Right atrium auricular region (tissue), 2 donors: ENCODE measurements at regions not wholly inside any gene's neighbourhood (a gene's known extent, or its start where the extent isn't known, plus 50 kb on each side); places are given as distances from the start of the nearest gene placed in this dataset.

Experiments used
- DNase-seq: peaks from one replicate; pipeline ENCODE4 v3.0.0-alpha.2; 2019; ENCODE audit warnings: low spot score
- H3K27ac ChIP-seq, 2 donors: fragments of 200-600 bp; sonication (generic); 1 replicate in 1 of 2; 2 replicates in 1 of 2; pipeline ENCODE4 v1.5.1; 2016 to 2019
- H3K27me3 ChIP-seq, 2 donors: fragments of 200-600 bp; sonication (generic); one replicate each; pipeline versions ENCODE4 v1.5.1 to v1.6.0; 2017 to 2019
- H3K36me3 ChIP-seq: fragments of 200-600 bp; sonication (generic); one replicate; pipeline ENCODE4 v1.5.1; 2016
- H3K4me1 ChIP-seq, 2 donors: fragments of 200-600 bp; sonication (generic); one replicate each; pipeline versions ENCODE4 v1.5.1 to v1.6.0; 2017 to 2019
- H3K4me3 ChIP-seq, 2 donors: fragments of 200-600 bp; sonication (generic); 1 replicate in 1 of 2; 2 replicates in 1 of 2; pipeline ENCODE4 v1.5.1; 2017 to 2019; ENCODE audit warnings: mild to moderate bottlenecking in 1 of 2, moderate library complexity in 1 of 2
- H3K9me3 ChIP-seq, 2 donors: fragments of 200-600 bp; sonication (generic); one replicate each; pipeline ENCODE4 v1.5.1; 2019
- CTCF ChIP-seq, 2 donors: fragments of 200-600 bp; sonication (generic); IDR thresholded peaks; one replicate each; pipeline ENCODE4 v1.5.1; 2019; ENCODE audit warnings: antibody characterized with exemption in 2 of 2

GRCh38 chr4:162403932-162404331, 240.1 kb upstream of the FSTL5 start:
- H3K36me3 ChIP-seq = no peaks in the 10 kb centered on the region
- H3K27ac ChIP-seq = no peak overlapping the region
- no peak for TF ChIP-seq CTCF (IDR thresholded peaks at IDR 0.05)

GRCh38 chr4:162403419-162403818, 239.6 kb upstream of the FSTL5 start:
- no peak overlapping the region for H3K27ac ChIP-seq
- no peaks in the 10 kb centered on the region for H3K36me3 ChIP-seq
- no peak for TF ChIP-seq CTCF (IDR thresholded peaks at IDR 0.05)
- H3K27me3 ChIP-seq = no peaks in the 10 kb centered on the region
- H3K9me3 ChIP-seq = no peaks in the 10 kb centered on the region
- no peak overlapping the region for H3K4me3 ChIP-seq
- no peak for DNase-seq
- H3K4me1 ChIP-seq = no peaks in the 10 kb centered on the region

More at GRCh38 chr4:162403932-162404331, 240.1 kb upstream of the FSTL5 start:
- Histone ChIP-seq H3K4me1 (no peaks in the 10 kb centered on the region), H3K9me3 (no peaks in the 10 kb centered on the region), H3K27me3 (no peaks in the 10 kb centered on the region), H3K4me3 (no peak overlapping the region)
- DNase-seq = no peak

- Histone ChIP-seq H3K9me3 (no peaks in the 10 kb centered on the region), H3K4me1 (no peaks in the 10 kb centered on the region), H3K27me3 (no peaks in the 10 kb centered on the region), H3K4me3 (no peak overlapping the region), H3K27ac (no peak overlapping the region), H3K36me3 (no peaks in the 10 kb centered on the region)
- no peak for DNase-seq
- no peak for TF ChIP-seq CTCF (IDR thresholded peaks at IDR 0.05)
These were observed 237.2 kb upstream of the FSTL5 start for GRCh38 chr4:162401021-162401420.

- Histone ChIP-seq H3K4me1 (no peaks in the 10 kb centered on the region), H3K4me3 (no peak overlapping the region), H3K9me3 (no peaks in the 10 kb centered on the region), H3K27ac (no peak overlapping the region), H3K27me3 (no peaks in the 10 kb centered on the region), H3K36me3 (no peaks in the 10 kb centered on the region)
- DNase-seq = no peak
- TF ChIP-seq CTCF (IDR thresholded peaks at IDR 0.05) = no peak
These were observed 229.1 kb upstream of the FSTL5 start for GRCh38 chr4:162392946-162393345.

- no peak for TF ChIP-seq CTCF (IDR thresholded peaks at IDR 0.05)
- no peaks in the 10 kb centered on the region for H3K4me1 ChIP-seq
- no peaks in the 10 kb centered on the region for H3K9me3 ChIP-seq
- no peaks in the 10 kb centered on the region for H3K36me3 ChIP-seq
- H3K27me3 ChIP-seq = no peaks in the 10 kb centered on the region
- H3K27ac ChIP-seq = no peak overlapping the region
- no peak overlapping the region for H3K4me3 ChIP-seq
- DNase-seq = no peak
These were observed 202.3 kb upstream of the FSTL5 start for GRCh38 chr4:162366146-162366545.

- DNase-seq = no peak
- H3K4me1 ChIP-seq = no peaks in the 10 kb centered on the region
- no peaks in the 10 kb centered on the region for H3K9me3 ChIP-seq
- no peaks in the 10 kb centered on the region for H3K36me3 ChIP-seq
- no peak overlapping the region for H3K4me3 ChIP-seq
- H3K27me3 ChIP-seq = no peaks in the 10 kb centered on the region
- no peak overlapping the region for H3K27ac ChIP-seq
- no peak for TF ChIP-seq CTCF (IDR thresholded peaks at IDR 0.05)
These were observed 200.9 kb upstream of the FSTL5 start for GRCh38 chr4:162364651-162365050.
